SK-N-SH treated with all-trans-retinoic acid at 6 μM for 48 hours (cell line): ENCODE measurements at regions not wholly inside any gene's neighbourhood (a gene's known extent, or its start where the extent isn't known, plus 50 kb on each side); places are given as distances from the start of the nearest gene placed in this dataset.

ENCODE experiments used
- GLIS3 ChIP-seq: fragments of 250-450 bp; sonication (Bioruptor Pico); IDR thresholded peaks from 2 replicates; pipeline ENCODE4 v1.5.0; 2020; ENCODE audit warnings: mild to moderate bottlenecking, moderate library complexity
- TF ChIP-seq, protein P1 (sequence below): fragments of 250-450 bp; sonication (Bioruptor Pico); IDR thresholded peaks from 2 replicates; pipeline ENCODE4 v1.5.1; 2020; ENCODE audit warnings: low read depth, mild to moderate bottlenecking, moderate library complexity

DNA sequence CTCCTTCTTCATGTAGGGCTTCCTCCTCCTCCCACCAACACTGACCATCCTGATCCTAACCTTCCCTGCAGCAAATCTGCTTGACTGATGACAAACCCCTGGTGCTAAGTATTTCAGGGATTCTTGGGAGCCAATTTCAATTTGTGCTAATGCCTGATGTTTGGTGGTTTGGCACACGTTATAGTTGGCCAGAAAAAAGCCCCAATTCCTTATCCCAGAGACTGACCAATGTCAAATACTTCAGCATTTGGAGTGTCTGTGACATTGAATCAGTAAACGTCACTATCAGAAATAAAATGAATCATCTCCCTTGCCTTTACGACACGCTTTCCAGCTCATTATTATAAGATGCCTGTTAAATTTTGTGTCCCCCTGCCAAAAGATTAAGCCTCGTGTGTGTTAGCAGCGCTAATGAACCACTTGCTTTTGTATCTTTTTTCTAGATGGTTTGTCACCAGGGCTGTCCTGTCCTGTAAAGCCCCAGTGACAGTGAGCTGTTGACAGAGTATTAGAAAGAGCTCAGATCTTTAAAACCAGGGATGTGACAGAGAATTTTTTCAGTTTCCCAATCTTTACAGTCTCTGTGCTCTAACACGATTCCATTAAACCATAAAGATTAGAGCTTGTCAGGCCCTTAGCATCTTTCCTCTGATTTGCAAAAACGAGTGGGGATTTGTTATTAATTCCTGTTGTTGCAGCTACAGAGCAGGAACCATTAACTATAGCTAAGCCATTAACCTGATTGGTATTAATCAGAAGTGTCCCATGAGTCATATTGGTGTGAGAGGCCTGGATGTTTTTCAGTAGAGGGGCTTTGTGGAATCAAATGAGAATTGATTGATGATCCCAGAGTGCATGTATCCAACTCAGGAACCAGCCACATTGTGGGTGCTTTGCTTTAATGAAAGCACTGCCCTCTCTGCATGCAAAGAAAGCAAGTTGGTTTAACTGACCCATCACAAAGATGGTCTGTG is 665.1 kb upstream of the PLXNA2 start:
- TF ChIP-seq GLIS3 (CRISPR knock-in tag), result no peak
- TF ChIP-seq, protein P1, sequence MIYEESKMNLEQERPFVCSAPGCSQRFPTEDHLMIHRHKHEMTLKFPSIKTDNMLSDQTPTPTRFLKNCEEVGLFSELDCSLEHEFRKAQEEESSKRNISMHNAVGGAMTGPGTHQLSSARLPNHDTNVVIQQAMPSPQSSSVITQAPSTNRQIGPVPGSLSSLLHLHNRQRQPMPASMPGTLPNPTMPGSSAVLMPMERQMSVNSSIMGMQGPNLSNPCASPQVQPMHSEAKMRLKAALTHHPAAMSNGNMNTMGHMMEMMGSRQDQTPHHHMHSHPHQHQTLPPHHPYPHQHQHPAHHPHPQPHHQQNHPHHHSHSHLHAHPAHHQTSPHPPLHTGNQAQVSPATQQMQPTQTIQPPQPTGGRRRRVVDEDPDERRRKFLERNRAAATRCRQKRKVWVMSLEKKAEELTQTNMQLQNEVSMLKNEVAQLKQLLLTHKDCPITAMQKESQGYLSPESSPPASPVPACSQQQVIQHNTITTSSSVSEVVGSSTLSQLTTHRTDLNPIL (CRISPR knock-in tag), result no peak
